Activated CD4-positive, alpha-beta T cell treated with anti-CD3 and anti-CD28 coated beads, Interleukin-2, amount 10 ng/mL, durations not matched to agents 7 days and 5 days (primary cell): ENCODE measurements at regions not wholly inside any gene's neighbourhood (a gene's known extent, or its start where the extent isn't known, plus 50 kb on each side); places are given as distances from the start of the nearest gene placed in this dataset.

ENCODE experiments used
- CTCF ChIA-PET: fragments of 350-600 bp; sonication (Branson Sonifier 250); formaldehyde crosslinking; loops from one replicate; lab custom pipeline; 2021; ENCODE audit warnings: antibody characterized with exemption; lab: Charles Lee
- POLR2A ChIA-PET: fragments of 350-600 bp; sonication (Branson Sonifier 250); formaldehyde crosslinking; loops from one replicate; lab custom pipeline; 2021; ENCODE audit warnings: antibody characterized with exemption; lab: Charles Lee
- DNase-seq: peaks from one replicate; pipeline ENCODE4 v3.0.0-alpha.2; 2020
- H3K27ac Mint-ChIP-seq: one replicate; pipeline ENCODE4 v1.8.0; 2021; ENCODE audit warnings: mild to moderate bottlenecking, moderate library complexity, mixed read lengths
- H3K27me3 Mint-ChIP-seq: one replicate; pipeline ENCODE4 v1.8.0; 2021; ENCODE audit warnings: mixed read lengths
- H3K36me3 Mint-ChIP-seq: one replicate; pipeline ENCODE4 v1.8.0; 2021; ENCODE audit warnings: low read depth, mixed read lengths
- H3K4me1 Mint-ChIP-seq: one replicate; pipeline ENCODE4 v1.8.0; 2021; ENCODE audit warnings: mixed read lengths
- H3K4me3 Mint-ChIP-seq: one replicate; pipeline ENCODE4 v1.8.0; 2021; ENCODE audit warnings: mild to moderate bottlenecking, moderate library complexity, mixed read lengths
- H3K9me3 Mint-ChIP-seq: one replicate; pipeline ENCODE4 v1.8.0; 2021; ENCODE audit warnings: mixed read lengths

DNA sequence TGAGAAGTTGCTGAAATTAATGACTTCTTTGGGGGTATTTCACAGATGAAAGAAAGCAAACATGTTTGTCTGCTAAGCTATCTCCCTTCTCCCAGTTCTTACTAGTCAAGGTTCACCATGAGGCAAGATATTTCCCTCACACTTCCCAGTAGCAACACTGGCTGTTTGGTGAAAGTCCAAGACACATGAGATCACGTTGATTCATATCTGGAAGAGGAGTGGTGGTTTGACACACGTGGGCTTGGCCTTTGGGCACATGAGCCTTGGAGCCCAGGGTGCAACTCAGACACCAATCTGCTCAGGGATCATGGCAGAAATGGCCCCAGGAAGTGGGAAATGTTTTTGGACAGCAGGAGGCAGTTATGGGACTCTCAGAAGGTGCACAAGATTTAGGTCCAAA is 66.1 kb upstream of the APCDD1 start:
- CTCF ChIA-PET = no interaction called here
- peaks cover 11% of the 10 kb centered on the region for H3K4me1 Mint-ChIP-seq

DNA sequence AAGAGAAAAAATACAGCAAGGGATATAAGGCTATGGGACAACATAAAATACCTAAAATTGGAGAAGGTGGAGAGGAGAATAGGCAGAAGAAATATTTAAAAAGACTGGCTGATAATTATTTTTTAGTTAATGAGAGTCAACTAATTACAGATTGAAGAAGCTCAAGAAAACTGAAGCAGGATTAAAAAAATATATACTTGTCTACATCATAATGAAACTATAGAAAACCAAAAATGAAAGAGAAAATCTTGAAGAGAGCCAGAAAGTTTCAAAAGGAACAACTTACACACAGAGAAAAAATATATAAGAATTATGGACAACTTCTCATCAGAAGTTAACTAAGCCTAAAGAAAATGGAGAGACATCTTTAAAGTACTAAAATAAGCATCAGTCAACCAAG is 62.9 kb upstream of the APCDD1 start:
- H3K4me1 Mint-ChIP-seq = peaks cover 11% of the 10 kb centered on the region
- H3K27ac Mint-ChIP-seq = peak overlapping the region; percentile 32
- ChIA-PET CTCF (no interaction called here), POLR2A (no interaction called here)
- H3K4me3 Mint-ChIP-seq = no peak overlapping the region
- no peak for DNase-seq
- H3K27me3 Mint-ChIP-seq = peaks cover 12% of the 10 kb centered on the region
- H3K9me3 Mint-ChIP-seq = no peaks in the 10 kb centered on the region
- peaks cover 3% of the 10 kb centered on the region for H3K36me3 Mint-ChIP-seq

More for the DNA sequence above, 66.1 kb upstream of the APCDD1 start:
- no peak overlapping the region for H3K27ac Mint-ChIP-seq
- H3K4me3 Mint-ChIP-seq = no peak overlapping the region
- no peaks in the 10 kb centered on the region for H3K9me3 Mint-ChIP-seq
- POLR2A ChIA-PET = no interaction called here
- H3K36me3 Mint-ChIP-seq = peaks cover 3% of the 10 kb centered on the region
- no peak for DNase-seq
- H3K27me3 Mint-ChIP-seq = peaks cover 12% of the 10 kb centered on the region

DNA sequence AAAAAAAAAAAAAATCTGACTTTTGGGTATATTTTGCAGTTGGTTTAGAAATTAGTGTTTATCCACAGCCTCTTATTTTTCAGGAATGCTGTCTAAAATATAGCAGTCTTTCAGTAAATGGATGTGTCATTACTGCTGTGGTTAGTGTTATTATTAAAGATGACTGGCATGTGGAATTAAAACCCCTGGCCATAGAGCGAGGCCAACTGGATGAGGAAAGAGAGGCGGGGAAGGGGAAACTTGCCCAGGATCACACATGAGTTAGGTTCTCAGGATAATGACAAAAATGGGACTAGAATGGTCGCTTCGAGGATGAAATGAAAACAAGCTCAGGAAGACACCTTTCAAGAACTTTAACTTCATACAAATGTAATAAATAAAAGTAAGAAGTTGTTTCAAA is 57.4 kb upstream of the APCDD1 start:
- ChIA-PET CTCF (no interaction called here), POLR2A (no interaction called here)
- Mint-ChIP-seq H3K4me1 (peaks cover 1% of the 10 kb centered on the region), H3K36me3 (no peaks in the 10 kb centered on the region), H3K27me3 (peaks cover 13% of the 10 kb centered on the region), H3K9me3 (no peaks in the 10 kb centered on the region), H3K27ac (no peak overlapping the region), H3K4me3 (no peak overlapping the region)
- no peak for DNase-seq

DNA sequence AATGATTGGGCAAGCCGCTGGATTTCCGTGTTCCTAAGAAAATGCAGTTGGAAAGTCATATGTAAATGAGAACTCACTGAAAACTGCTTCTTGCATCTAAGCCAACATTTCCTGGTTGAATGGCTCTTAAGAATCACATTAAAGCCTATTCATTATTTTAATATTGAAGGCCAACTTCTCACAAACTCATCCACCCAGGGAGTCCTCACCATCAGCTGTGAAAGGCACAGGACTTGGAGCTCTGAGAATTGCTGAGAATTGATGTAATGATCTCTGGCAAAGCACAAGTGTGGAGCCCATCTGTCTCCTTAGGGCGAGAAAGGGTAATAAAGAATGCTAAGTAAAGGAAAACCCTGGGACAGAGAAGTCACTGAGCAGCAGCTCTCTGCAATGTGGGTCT is 55.9 kb upstream of the APCDD1 start:
- POLR2A ChIA-PET = no interaction called here

DNA sequence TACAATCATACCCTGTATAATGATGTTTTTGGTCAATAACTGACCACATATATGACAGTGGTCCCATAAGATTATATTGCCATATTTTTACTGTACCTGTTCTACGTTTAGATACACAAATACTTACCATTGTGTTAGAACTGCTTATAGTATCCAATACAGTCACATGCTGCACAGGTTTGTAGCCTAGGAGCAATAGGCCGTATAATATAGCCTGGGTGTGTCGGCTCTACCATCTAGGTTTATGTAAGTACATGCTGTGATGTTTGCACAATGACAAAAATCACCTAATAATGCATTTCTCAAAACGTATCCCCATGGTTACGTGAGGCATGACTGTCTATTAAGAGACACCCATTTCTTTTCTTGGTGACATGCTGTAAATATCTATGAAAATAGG is 55.0 kb upstream of the APCDD1 start:
- Mint-ChIP-seq H3K4me3 (no peak overlapping the region), H3K9me3 (no peaks in the 10 kb centered on the region), H3K27ac (no peak overlapping the region), H3K27me3 (peaks cover 13% of the 10 kb centered on the region), H3K4me1 (no peaks in the 10 kb centered on the region), H3K36me3 (no peaks in the 10 kb centered on the region)
- POLR2A ChIA-PET = no interaction called here
- no peak for DNase-seq
- CTCF ChIA-PET = no interaction called here

More for the DNA sequence above, 55.9 kb upstream of the APCDD1 start:
- Mint-ChIP-seq H3K9me3 (no peaks in the 10 kb centered on the region), H3K36me3 (no peaks in the 10 kb centered on the region), H3K27ac (no peak overlapping the region), H3K4me3 (no peak overlapping the region), H3K27me3 (peaks cover 13% of the 10 kb centered on the region), H3K4me1 (no peaks in the 10 kb centered on the region)
- CTCF ChIA-PET = no interaction called here
- DNase-seq = no peak

DNA sequence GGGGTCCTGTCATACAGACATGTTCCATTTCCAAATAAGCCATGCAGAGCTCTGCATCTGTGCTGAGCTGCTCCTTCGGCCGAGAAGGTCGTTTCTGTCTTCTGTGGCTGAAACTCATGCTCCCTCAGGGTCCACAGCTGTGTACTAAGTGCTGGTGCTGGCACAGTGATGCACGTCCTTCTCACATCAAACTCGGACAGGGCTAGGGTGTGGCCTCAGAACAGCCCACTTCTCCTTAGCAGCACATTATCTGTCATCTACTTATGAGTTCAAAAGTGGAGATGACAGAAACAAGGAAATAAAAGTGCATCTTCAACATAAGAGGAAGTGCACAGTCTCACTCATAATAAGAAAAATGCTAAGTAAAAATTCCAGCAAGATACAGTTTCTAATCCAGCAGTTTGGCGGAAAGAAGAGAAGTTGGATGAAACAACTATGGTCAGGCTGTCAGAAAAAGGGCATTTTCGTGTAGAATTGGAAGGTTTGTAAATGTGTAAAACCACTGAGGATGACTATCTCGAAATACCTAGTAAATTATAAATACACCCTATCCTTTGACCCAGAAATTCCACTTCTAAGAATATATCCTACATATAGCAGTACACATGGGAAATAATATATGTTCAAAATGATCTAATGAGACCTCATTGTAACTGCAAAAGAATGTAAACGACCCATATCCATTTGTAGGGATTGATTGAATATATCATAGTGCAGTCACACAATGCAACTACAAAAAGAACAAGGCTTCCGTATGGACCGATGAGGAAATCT is 53.7 kb upstream of the APCDD1 start:
- Mint-ChIP-seq H3K36me3 (no peaks in the 10 kb centered on the region), H3K27ac (no peak overlapping the region), H3K4me3 (no peak overlapping the region), H3K27me3 (peaks cover 16% of the 10 kb centered on the region), H3K9me3 (no peaks in the 10 kb centered on the region), H3K4me1 (no peaks in the 10 kb centered on the region)
- no peak for DNase-seq
- ChIA-PET POLR2A (interaction anchor here (0.6 kb wide), 1 partner anchor 29 kb away, joined by 4 read pairs; no protein-coding TSS in a partner anchor), CTCF (no interaction called here)

DNA sequence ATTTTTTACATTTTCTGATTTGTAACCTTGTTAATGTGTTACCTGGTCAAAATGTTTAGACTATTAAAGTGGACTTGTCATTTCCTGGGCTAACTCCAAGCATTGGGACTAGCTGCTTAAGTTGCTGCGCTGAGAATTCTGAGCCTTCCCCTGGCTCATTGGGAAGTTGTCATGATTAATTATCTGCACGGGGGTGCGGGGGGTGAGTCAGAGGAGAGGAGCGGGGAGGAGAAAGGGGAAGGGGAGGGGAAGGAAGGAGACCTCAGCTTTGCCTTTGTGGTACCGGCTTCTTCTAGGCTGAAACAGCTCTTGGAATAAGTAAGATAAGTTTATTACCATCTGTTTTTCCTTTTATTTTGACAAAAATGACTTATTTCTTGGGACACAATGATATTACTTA is 52.9 kb upstream of the APCDD1 start:
- DNase-seq = no peak
- ChIA-PET CTCF (no interaction called here), POLR2A (interaction anchor here (0.6 kb wide), 1 partner anchor 30 kb away, joined by 4 read pairs; no protein-coding TSS in a partner anchor)
- Mint-ChIP-seq H3K27me3 (peaks cover 16% of the 10 kb centered on the region), H3K27ac (no peak overlapping the region), H3K9me3 (no peaks in the 10 kb centered on the region), H3K36me3 (no peaks in the 10 kb centered on the region), H3K4me1 (no peaks in the 10 kb centered on the region), H3K4me3 (no peak overlapping the region)

DNA sequence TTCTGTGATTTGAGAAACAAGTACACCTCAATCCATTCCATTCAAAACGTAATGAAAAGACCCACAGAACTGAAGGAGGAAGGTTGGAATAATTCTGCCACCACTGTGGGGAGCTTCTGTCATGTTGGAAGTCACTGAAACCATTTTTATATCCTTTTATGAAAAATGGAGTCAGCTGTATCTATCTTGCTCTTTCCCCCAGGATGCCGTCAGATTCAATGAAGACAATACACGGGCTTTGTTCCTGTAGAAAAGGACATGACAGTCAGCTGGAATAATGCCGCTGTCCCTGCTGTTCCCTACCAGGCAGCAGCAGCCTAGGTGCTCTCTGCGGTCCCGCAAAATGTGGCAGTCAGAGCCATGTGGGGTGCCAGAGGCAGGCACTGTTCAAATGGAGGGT is 52.5 kb upstream of the APCDD1 start:
- no peak overlapping the region for H3K27ac Mint-ChIP-seq
- H3K4me3 Mint-ChIP-seq = no peak overlapping the region
- H3K4me1 Mint-ChIP-seq = no peaks in the 10 kb centered on the region
- no peak for DNase-seq
- H3K36me3 Mint-ChIP-seq = no peaks in the 10 kb centered on the region
- POLR2A ChIA-PET = no interaction called here
- peaks cover 16% of the 10 kb centered on the region for H3K27me3 Mint-ChIP-seq
- H3K9me3 Mint-ChIP-seq = no peaks in the 10 kb centered on the region
- CTCF ChIA-PET = no interaction called here

DNA sequence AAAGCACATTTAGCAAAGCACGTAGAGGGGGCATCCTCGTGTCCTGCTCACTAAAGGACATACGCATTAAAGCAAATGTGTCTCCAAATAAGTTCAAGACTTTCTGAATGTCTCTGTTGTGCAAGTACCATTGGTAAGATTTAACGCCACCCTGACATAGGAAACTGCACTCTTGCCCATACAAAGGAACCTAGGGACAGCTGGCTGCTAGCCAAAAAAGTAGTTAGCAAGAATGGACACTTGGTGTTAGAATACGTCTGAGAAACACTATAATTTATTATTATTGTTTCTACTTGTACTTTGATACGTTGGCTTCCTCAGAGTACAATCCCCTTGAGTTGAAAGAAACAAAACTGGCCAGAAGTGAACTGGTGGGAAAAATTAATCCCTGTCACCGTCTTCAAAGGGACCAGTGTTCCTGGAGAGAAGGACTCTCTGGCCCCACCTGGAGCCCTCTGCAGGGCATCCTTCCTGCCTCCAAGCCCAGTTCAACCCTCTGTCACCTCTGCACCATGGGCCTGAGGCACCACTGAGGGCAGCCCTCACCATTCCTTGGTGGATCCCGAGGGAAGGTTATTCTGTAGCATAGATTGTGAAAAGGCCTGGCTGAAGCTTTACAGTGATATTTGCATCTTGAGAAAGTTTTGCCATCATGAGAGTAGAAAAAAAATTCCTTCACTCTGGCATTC is 51.4 kb upstream of the APCDD1 start:
- CTCF ChIA-PET = interaction anchor here (1.2 kb wide), 1 partner anchor 10 kb away, joined by 3 read pairs; no protein-coding TSS in a partner anchor

DNA sequence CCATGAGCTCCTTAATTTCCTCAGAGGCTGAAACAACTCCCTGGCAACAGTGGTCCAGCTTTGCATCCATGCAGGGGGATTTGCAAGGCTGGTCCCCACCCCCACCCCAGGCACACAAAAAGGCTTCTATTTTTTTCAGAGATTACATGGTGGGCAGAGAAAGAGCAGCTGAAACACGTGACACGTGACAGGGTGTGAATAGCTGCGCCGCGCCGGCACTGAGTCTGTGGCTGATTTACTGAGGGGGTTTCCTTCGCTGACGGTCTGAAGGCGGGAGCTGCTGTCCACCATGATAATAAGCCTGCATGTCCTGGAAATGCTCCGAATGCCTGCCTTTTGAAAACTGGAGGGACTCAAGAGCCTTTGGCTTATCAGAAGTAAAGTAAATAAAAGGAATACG is 50.7 kb upstream of the APCDD1 start:
- no peaks in the 10 kb centered on the region for H3K9me3 Mint-ChIP-seq
- H3K4me1 Mint-ChIP-seq = peaks cover 4% of the 10 kb centered on the region
- DNase-seq = no peak
- ChIA-PET POLR2A (no interaction called here), CTCF (interaction anchor here (1.2 kb wide), 1 partner anchor 9 kb away, joined by 3 read pairs; no protein-coding TSS in a partner anchor)
- no peaks in the 10 kb centered on the region for H3K36me3 Mint-ChIP-seq
- no peak overlapping the region for H3K27ac Mint-ChIP-seq
- no peak overlapping the region for H3K4me3 Mint-ChIP-seq
- H3K27me3 Mint-ChIP-seq = peaks cover 13% of the 10 kb centered on the region

More for the DNA sequence above, 51.4 kb upstream of the APCDD1 start:
- POLR2A ChIA-PET = interaction anchor here (0.6 kb wide), 1 partner anchor 60 kb away, joined by 4 read pairs; no protein-coding TSS in a partner anchor
- Mint-ChIP-seq H3K4me3 (no peak overlapping the region), H3K27ac (no peak overlapping the region), H3K9me3 (no peaks in the 10 kb centered on the region), H3K27me3 (peaks cover 13% of the 10 kb centered on the region), H3K36me3 (no peaks in the 10 kb centered on the region), H3K4me1 (peaks cover 4% of the 10 kb centered on the region)
- no peak for DNase-seq

DNA sequence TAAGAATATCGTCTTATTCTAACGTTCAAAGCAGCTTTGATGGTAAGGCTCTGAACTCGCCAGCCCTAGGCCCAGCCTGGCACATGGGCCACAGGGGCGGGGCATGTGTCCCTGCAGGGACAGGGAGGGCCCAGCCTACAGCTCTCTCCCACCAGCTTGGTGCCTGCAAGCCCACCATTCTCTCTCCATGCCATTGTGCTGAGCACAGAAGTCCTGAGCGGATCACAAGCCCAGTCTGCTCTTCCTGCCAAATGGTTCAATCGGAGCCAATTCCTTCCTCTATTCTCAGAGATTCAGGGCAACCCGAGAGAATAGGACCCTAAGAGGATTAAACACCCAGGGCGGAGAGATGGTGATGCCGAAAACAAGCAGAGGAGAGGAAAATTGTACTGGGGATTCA is 50.3 kb upstream of the APCDD1 start:
- Mint-ChIP-seq H3K27ac (no peak overlapping the region), H3K4me3 (no peak overlapping the region), H3K36me3 (no peaks in the 10 kb centered on the region), H3K9me3 (no peaks in the 10 kb centered on the region), H3K4me1 (peaks cover 4% of the 10 kb centered on the region), H3K27me3 (peaks cover 13% of the 10 kb centered on the region)
- no peak for DNase-seq
- ChIA-PET POLR2A (no interaction called here), CTCF (interaction anchor here (1.2 kb wide), 1 partner anchor 9 kb away, joined by 3 read pairs; no protein-coding TSS in a partner anchor)
